Liver (tissue), 8 donors: ENCODE measurements at regions not wholly inside any gene's neighbourhood (a gene's known extent, or its start where the extent isn't known, plus 50 kb on each side); places are given as distances from the start of the nearest gene placed in this dataset.
"Not testable (repeated sequence)": the region's sequence is repeated elsewhere in the genome, so short reads cannot be mapped to it uniquely, and the experiment has no call there.

Source experiments
- DNase-seq: peaks from one replicate; pipeline ENCODE4 v3.0.0-alpha.2; 2017; ENCODE audit warnings: low spot score
- H3K27ac ChIP-seq, 2 donors: one replicate each; pipeline ENCODE4 v1.7.0; 2013; ENCODE audit warnings: inconsistent platforms in 2 of 2, low read length in 2 of 2, control low read depth in 1 of 2, low read depth in 1 of 2, mild to moderate bottlenecking in 1 of 2
- H3K27me3 ChIP-seq, 4 donors: one replicate each; pipeline versions ENCODE4 v1.6.1 to v1.7.0; 2013; ENCODE audit warnings: low read length in 3 of 4, inconsistent platforms in 1 of 4, mild to moderate bottlenecking in 1 of 4, moderate library complexity in 1 of 4; ENCODE audit not compliant: control insufficient read depth in 4 of 4, insufficient read depth in 4 of 4
- H3K36me3 ChIP-seq, 4 donors: one replicate each; pipeline versions ENCODE4 v1.6.1 to v1.7.0; 2013; ENCODE audit warnings: low read length in 3 of 4, mild to moderate bottlenecking in 3 of 4, low read depth in 1 of 4, moderate library complexity in 1 of 4; ENCODE audit not compliant: control insufficient read depth in 4 of 4, insufficient read depth in 3 of 4
- H3K4me1 ChIP-seq, 4 donors: one replicate each; pipeline versions ENCODE4 v1.6.1 to v1.7.0; 2013; ENCODE audit warnings: low read length in 3 of 4, mild to moderate bottlenecking in 3 of 4, moderate library complexity in 1 of 4; ENCODE audit not compliant: control insufficient read depth in 4 of 4, insufficient read depth in 4 of 4
- H3K4me3 ChIP-seq, 3 donors: one replicate each; pipeline versions ENCODE4 v1.6.1 to v1.7.0; 2013; ENCODE audit warnings: low read length in 3 of 3, control low read depth in 1 of 3, low read depth in 1 of 3, mild to moderate bottlenecking in 1 of 3
- H3K9ac ChIP-seq, 2 donors: one replicate each; pipeline ENCODE4 v1.7.0; 2013; ENCODE audit warnings: low read length in 2 of 2, mild to moderate bottlenecking in 2 of 2, moderate library complexity in 2 of 2, control low read depth in 1 of 2, low read depth in 1 of 2
- H3K9me3 ChIP-seq, 4 donors: one replicate each; pipeline versions ENCODE4 v1.6.1 to v1.7.0; 2013; ENCODE audit warnings: low read length in 3 of 4; ENCODE audit not compliant: control insufficient read depth in 4 of 4
- ATF3 ChIP-seq: IDR thresholded peaks from 2 replicates; pipeline ENCODE4 v1.6.1; 2016; ENCODE audit warnings: antibody characterized with exemption
- FOXA2 ChIP-seq: IDR thresholded peaks from 2 replicates; pipeline ENCODE4 v1.6.1; 2016; ENCODE audit warnings: antibody characterized with exemption
- GABPA ChIP-seq, 2 donors: IDR thresholded peaks in 1 of 2; conservative IDR thresholded peaks in 1 of 2; 2 replicates each; pipeline ENCODE4 v1.6.1; 2016; ENCODE audit warnings: antibody characterized with exemption in 2 of 2, mild to moderate bottlenecking in 1 of 2, moderate library complexity in 1 of 2
- HNF4G ChIP-seq: IDR thresholded peaks from 2 replicates; pipeline ENCODE4 v1.6.1; 2016; ENCODE audit warnings: antibody characterized with exemption
- JUND ChIP-seq, 2 donors: IDR thresholded peaks; 2 replicates each; pipeline ENCODE4 v1.6.1; 2016; ENCODE audit warnings: antibody characterized with exemption in 2 of 2
- MAX ChIP-seq: IDR thresholded peaks from 2 replicates; pipeline ENCODE4 v1.6.1; 2016; ENCODE audit warnings: antibody characterized with exemption
- RAD21 ChIP-seq, 2 donors: IDR thresholded peaks; 2 replicates each; pipeline ENCODE4 v1.6.1; 2016; ENCODE audit warnings: antibody characterized with exemption in 2 of 2, mild to moderate bottlenecking in 2 of 2
- REST ChIP-seq: IDR thresholded peaks from 2 replicates; pipeline ENCODE4 v1.6.1; 2016; ENCODE audit warnings: antibody characterized with exemption, mild to moderate bottlenecking
- RXRA ChIP-seq, 2 donors: IDR thresholded peaks; 2 replicates each; pipeline ENCODE4 v1.6.1; 2017 to 2018; ENCODE audit warnings: antibody characterized with exemption in 2 of 2, mild to moderate bottlenecking in 1 of 2
- SP1 ChIP-seq: IDR thresholded peaks from 2 replicates; pipeline ENCODE4 v1.6.1; 2018; ENCODE audit warnings: antibody characterized with exemption, mild to moderate bottlenecking
- TAF1 ChIP-seq: conservative IDR thresholded peaks from 2 replicates; pipeline ENCODE4 v1.6.1; 2016; ENCODE audit warnings: antibody characterized with exemption, mild to moderate bottlenecking
- YY1 ChIP-seq: IDR thresholded peaks from 2 replicates; pipeline ENCODE4 v1.6.1; 2016; ENCODE audit warnings: antibody characterized with exemption, mild to moderate bottlenecking
- WGBS: extraction: QIAGEN DNeasy Blood & Tissue Kit; methylation state at CpG from one replicate; pipeline ENCODE4 v1.1.7; 2013; 5-methylcytosine and 5-hydroxymethylcytosine counted together
- TF ChIP-seq, protein P1 (sequence below): IDR thresholded peaks from 2 replicates; pipeline ENCODE4 v1.6.1; 2016; ENCODE audit warnings: antibody characterized with exemption
- TF ChIP-seq, protein P2 (sequence below): fragments of 150-350 bp; IDR thresholded peaks from 2 replicates; pipeline ENCODE4 v1.5.1; 2017; ENCODE audit warnings: improper control_type of control experiment, low read depth, low read length; ENCODE audit not compliant: missing input control
- donor health status: healthy.
- donor health status: healthy.
- donor health status: healthy.
- donor health status: healthy.
- donor health status: healthy.

DNA sequence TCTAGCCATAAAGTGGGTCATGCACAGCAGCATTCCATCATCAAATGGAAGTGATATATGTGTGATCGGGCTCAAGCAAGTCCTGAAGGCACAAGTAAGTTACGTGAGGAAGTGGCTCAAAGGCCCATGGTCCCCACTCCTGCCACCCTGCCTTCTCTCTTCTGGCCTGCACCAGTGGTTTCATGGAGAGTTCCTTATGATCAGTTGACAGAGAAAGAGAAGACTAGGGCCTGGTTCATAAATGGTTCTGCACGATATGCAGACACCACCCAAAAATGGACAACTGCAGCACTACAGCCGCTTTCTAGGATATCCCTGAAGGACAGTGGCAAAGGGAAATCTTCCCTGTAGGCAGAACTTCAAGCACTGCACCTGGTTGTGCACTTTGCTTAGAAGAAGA is 412.6 kb upstream of the SMIM21 start (continued):
- TF ChIP-seq, protein P1, sequence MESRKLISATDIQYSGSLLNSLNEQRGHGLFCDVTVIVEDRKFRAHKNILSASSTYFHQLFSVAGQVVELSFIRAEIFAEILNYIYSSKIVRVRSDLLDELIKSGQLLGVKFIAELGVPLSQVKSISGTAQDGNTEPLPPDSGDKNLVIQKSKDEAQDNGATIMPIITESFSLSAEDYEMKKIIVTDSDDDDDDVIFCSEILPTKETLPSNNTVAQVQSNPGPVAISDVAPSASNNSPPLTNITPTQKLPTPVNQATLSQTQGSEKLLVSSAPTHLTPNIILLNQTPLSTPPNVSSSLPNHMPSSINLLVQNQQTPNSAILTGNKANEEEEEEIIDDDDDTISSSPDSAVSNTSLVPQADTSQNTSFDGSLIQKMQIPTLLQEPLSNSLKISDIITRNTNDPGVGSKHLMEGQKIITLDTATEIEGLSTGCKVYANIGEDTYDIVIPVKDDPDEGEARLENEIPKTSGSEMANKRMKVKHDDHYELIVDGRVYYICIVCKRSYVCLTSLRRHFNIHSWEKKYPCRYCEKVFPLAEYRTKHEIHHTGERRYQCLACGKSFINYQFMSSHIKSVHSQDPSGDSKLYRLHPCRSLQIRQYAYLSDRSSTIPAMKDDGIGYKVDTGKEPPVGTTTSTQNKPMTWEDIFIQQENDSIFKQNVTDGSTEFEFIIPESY, result no peak
- no peak for TF ChIP-seq MAX
- TF ChIP-seq RAD21 (IDR thresholded peaks at IDR 0.05), result no peak

- 59% methylated on average over 2 of the region's 2 CpGs for WGBS
- not testable (repeated sequence) for H3K9me3 ChIP-seq, H3K4me3 ChIP-seq, H3K27me3 ChIP-seq, H3K4me1 ChIP-seq, H3K36me3 ChIP-seq, H3K9ac ChIP-seq, DNase-seq, H3K27ac ChIP-seq
Observed at GRCh38 chr18:75839686-75840085, 412.2 kb upstream of the SMIM21 start.

DNA sequence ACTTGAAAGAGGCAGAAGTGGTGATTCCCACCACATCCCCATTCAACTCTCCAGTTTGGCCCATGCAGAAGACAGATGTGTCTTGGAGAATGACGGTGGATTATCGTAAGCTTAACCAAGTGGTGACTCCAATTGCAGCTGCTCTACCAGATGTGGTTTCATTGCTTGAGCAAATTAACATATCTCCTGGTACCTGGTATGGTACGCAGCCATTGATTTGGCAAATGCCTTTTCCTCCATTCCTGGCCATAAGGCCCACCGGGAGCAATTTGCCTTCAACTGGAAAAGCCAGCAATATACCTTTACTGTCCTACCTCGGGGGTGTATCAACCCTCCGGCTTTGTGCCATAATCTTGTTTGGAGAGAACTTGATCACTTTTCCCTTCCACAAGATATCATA is 411.5 kb upstream of the SMIM21 start:
- Histone ChIP-seq H3K4me3 (no peak overlapping the region), H3K9ac (no peak overlapping the region), H3K4me1 (no peaks in the 10 kb centered on the region), H3K36me3 (no peaks in the 10 kb centered on the region), H3K27ac (no peak overlapping the region), H3K9me3 (no peaks in the 10 kb centered on the region), H3K27me3 (peaks cover 0 to 4% (median 0%) of the 10 kb centered on the region in 4 donors)
- DNase-seq, result no peak
- WGBS, result 84% methylated on average over 6 of the region's 6 CpGs
- TF ChIP-seq, protein P2, sequence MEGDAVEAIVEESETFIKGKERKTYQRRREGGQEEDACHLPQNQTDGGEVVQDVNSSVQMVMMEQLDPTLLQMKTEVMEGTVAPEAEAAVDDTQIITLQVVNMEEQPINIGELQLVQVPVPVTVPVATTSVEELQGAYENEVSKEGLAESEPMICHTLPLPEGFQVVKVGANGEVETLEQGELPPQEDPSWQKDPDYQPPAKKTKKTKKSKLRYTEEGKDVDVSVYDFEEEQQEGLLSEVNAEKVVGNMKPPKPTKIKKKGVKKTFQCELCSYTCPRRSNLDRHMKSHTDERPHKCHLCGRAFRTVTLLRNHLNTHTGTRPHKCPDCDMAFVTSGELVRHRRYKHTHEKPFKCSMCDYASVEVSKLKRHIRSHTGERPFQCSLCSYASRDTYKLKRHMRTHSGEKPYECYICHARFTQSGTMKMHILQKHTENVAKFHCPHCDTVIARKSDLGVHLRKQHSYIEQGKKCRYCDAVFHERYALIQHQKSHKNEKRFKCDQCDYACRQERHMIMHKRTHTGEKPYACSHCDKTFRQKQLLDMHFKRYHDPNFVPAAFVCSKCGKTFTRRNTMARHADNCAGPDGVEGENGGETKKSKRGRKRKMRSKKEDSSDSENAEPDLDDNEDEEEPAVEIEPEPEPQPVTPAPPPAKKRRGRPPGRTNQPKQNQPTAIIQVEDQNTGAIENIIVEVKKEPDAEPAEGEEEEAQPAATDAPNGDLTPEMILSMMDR, result no peak
- TF ChIP-seq RXRA (IDR thresholded peaks at IDR 0.05) (no peak), TAF1 (no peak), MAX (no peak), JUND (IDR thresholded peaks at IDR 0.05) (no peak), SP1 (no peak), RAD21 (IDR thresholded peaks at IDR 0.05) (no peak), FOXA2 (no peak), GABPA (IDR thresholded peaks at IDR 0.05 in 1 of 2, conservative IDR thresholded peaks at IDR 0.05 in 1 of 2) (no peak), REST (no peak), YY1 (no peak), HNF4G (no peak), ATF3 (no peak)
- TF ChIP-seq, protein P1, result no peak
